CD14-positive monocyte (primary cell): ENCODE measurements at regions not wholly inside any gene's neighbourhood (a gene's known extent, or its start where the extent isn't known, plus 50 kb on each side); places are given as distances from the start of the nearest gene placed in this dataset.

ENCODE experiments used
- DNase-seq, 3 donors: peaks; one replicate each; pipeline ENCODE4 v3.0.0-alpha.2; 2011 to 2022
- H2AFZ ChIP-seq: 2 replicates; pipeline ENCODE4 v1.6.0; 2012; ENCODE audit warnings: mild to moderate bottlenecking, low read depth, low read length, inconsistent platforms; ENCODE audit not compliant: insufficient read depth, poor library complexity, severe bottlenecking
- H3K27ac ChIP-seq, 2 donors: 1 replicate in 1 of 2; 2 replicates in 1 of 2; pipeline ENCODE4 v1.5.1; 2012 to 2013; ENCODE audit warnings: low read length in 2 of 2, control low read depth in 1 of 2, inconsistent platforms in 1 of 2, low read depth in 1 of 2, mild to moderate bottlenecking in 1 of 2
- H3K27me3 ChIP-seq, 2 donors: one replicate each; pipeline versions ENCODE4 v1.6.0 to v1.6.1; 2011 to 2013; ENCODE audit warnings: low read length in 2 of 2; ENCODE audit not compliant: control insufficient read depth in 2 of 2, insufficient read depth in 2 of 2
- H3K36me3 ChIP-seq, 2 donors: replicated peaks in 1 of 2; 1 replicate in 1 of 2; 2 replicates in 1 of 2; pipeline versions ENCODE4 v1.5.1 to v1.6.1; 2012 to 2013; ENCODE audit warnings: low read length in 2 of 2, control low read depth in 1 of 2, inconsistent platforms in 1 of 2, mild to moderate bottlenecking in 1 of 2; ENCODE audit not compliant: insufficient read depth in 2 of 2, control insufficient read depth in 1 of 2
- H3K4me1 ChIP-seq, 2 donors: 1 replicate in 1 of 2; 2 replicates in 1 of 2; pipeline versions ENCODE4 v1.5.1 to v1.6.1; 2012 to 2013; ENCODE audit warnings: low read length in 2 of 2, control low read depth in 1 of 2, inconsistent platforms in 1 of 2, mild to moderate bottlenecking in 1 of 2, moderate library complexity in 1 of 2; ENCODE audit not compliant: insufficient read depth in 2 of 2, control insufficient read depth in 1 of 2
- H3K4me2 ChIP-seq: replicated peaks from 2 replicates; pipeline ENCODE3; 2012; ENCODE audit warnings: low read length, moderate library complexity, mild to moderate bottlenecking; ENCODE audit not compliant: poor library complexity, severe bottlenecking; ENCODE audit errors: extremely low read depth
- H3K4me3 ChIP-seq, 3 experiments: fragments of 200-600 bp in 1 of 3; sonication (generic) in 1 of 3; replicated peaks in 1 of 3; 1 replicate in 2 of 3; 2 replicates in 1 of 3; pipeline ENCODE4 v1.5.1; 2011 to 2013; ENCODE audit warnings: low read length in 3 of 3, mild to moderate bottlenecking in 3 of 3, control low read depth in 2 of 3, low read depth in 2 of 3, inconsistent platforms in 1 of 3, moderate library complexity in 1 of 3
- H3K79me2 ChIP-seq: 2 replicates; pipeline ENCODE4 v1.6.0; 2012; ENCODE audit warnings: mild to moderate bottlenecking, control low read depth, inconsistent platforms, low read length, moderate library complexity; ENCODE audit not compliant: insufficient read depth
- H3K9ac ChIP-seq: 2 replicates; pipeline ENCODE4 v1.6.0; 2017; ENCODE audit warnings: low read length, mild to moderate bottlenecking; ENCODE audit not compliant: insufficient read depth, poor library complexity, severe bottlenecking
- H3K9me3 ChIP-seq, 2 donors: replicated peaks in 1 of 2; 1 replicate in 1 of 2; 2 replicates in 1 of 2; pipeline versions ENCODE4 v1.5.1 to v1.6.1; 2012 to 2013; ENCODE audit warnings: low read length in 2 of 2, control low read depth in 1 of 2; ENCODE audit not compliant: control insufficient read depth in 1 of 2, insufficient read depth in 1 of 2
- H4K20me1 ChIP-seq: 2 replicates; pipeline ENCODE4 v1.6.0; 2012; ENCODE audit warnings: mild to moderate bottlenecking, low read length, control low read depth, moderate library complexity; ENCODE audit not compliant: insufficient read depth
- H3K27ac Mint-ChIP-seq, 7 donors: one replicate each; pipeline ENCODE4 v1.8.0; 2020; ENCODE audit warnings: mild to moderate bottlenecking in 7 of 7, mixed read lengths in 7 of 7, moderate library complexity in 6 of 7, inconsistent platforms in 2 of 7
- H3K27me3 Mint-ChIP-seq, 3 donors: one replicate each; pipeline ENCODE4 v1.8.0; 2021 to 2022; ENCODE audit warnings: low read depth in 3 of 3, mild to moderate bottlenecking in 3 of 3, mixed read lengths in 3 of 3, moderate library complexity in 3 of 3, inconsistent platforms in 1 of 3
- H3K36me3 Mint-ChIP-seq, 2 donors: one replicate each; pipeline ENCODE4 v1.8.0; 2020; ENCODE audit warnings: mixed read lengths in 2 of 2, inconsistent platforms in 1 of 2, mild to moderate bottlenecking in 1 of 2
- H3K4me1 Mint-ChIP-seq: one replicate; pipeline ENCODE4 v1.8.0; 2020; ENCODE audit warnings: mild to moderate bottlenecking, mixed read lengths
- H3K4me3 Mint-ChIP-seq, 2 donors: one replicate each; pipeline ENCODE4 v1.8.0; 2020; ENCODE audit warnings: mild to moderate bottlenecking in 2 of 2, mixed read lengths in 2 of 2, moderate library complexity in 1 of 2
- H3K9me3 Mint-ChIP-seq, 7 donors: one replicate each; pipeline ENCODE4 v1.8.0; 2020 to 2022; ENCODE audit warnings: mixed read lengths in 7 of 7, mild to moderate bottlenecking in 6 of 7, moderate library complexity in 6 of 7, inconsistent platforms in 2 of 7
- CTCF ChIP-seq: fragments of 200-600 bp; IDR thresholded peaks from one replicate; pipeline ENCODE4 v1.8.0; 2022; ENCODE audit warnings: antibody characterized with exemption, mild to moderate bottlenecking
- WGBS: methylation state at CpG from one replicate; pipeline ENCODE4 v1.1.5; 2013; ENCODE audit warnings: missing lambda C conversion rate; ENCODE audit not compliant: insufficient coverage; 5-methylcytosine and 5-hydroxymethylcytosine counted together
- intact Hi-C, 2 donors: fragments of 100-400 bp; cut with micrococcal nuclease; formaldehyde crosslinking; loops; one replicate each; pipeline versions ENCODE4 v1.15.0 to v1.15.1; 2023

- Histone ChIP-seq H3K36me3 (no peaks in the 10 kb centered on the region), H3K9ac (peak overlapping the region; percentile 52), H3K4me1 (peaks cover 18 to 21% of the 10 kb centered on the region in 2 donors), H3K27me3 (peaks cover 0 to 15% of the 10 kb centered on the region in 2 donors), H3K4me2 (peak overlapping the region; percentile 98), H3K27ac (no peak overlapping the region), H4K20me1 (no peaks in the 10 kb centered on the region), H2AFZ (peak overlapping the region; percentile 95), H3K9me3 (peaks cover 0 to 4% of the 10 kb centered on the region in 2 donors), H3K79me2 (no peaks in the 10 kb centered on the region), H3K4me3 (peak overlapping the region; percentile 38 to 82 (median 54))
- intact Hi-C loops, result loop anchor here (2.0 to 10.0 kb wide), 2 partner anchors 165 to 183 kb away; no protein-coding TSS in a partner anchor
- Mint-ChIP-seq H3K36me3 (peaks cover 0 to 3% of the 10 kb centered on the region in 2 donors), H3K27me3 (peaks cover 17 to 28% (median 27%) of the 10 kb centered on the region in 3 donors), H3K9me3 (peaks cover 5 to 14% (median 9%) of the 10 kb centered on the region in 7 donors), H3K27ac (peak overlapping the region in 1 of 7 donors; percentile 71), H3K4me3 (peak overlapping the region; percentile 94 to 100), H3K4me1 (peaks cover 23% of the 10 kb centered on the region)
- 10% methylated on average over 2 of the region's 6 CpGs for WGBS
- no peak for TF ChIP-seq CTCF
- no peak for DNase-seq
Observed at GRCh38 chr5:154647761-154648145, 107.4 kb upstream of the LARP1 start.

GRCh38 chr5:154647114-154647760 lies 107.9 kb upstream of the LARP1 start:
- peak overlapping the region; percentile 52 for H3K9ac ChIP-seq
- H3K4me1 ChIP-seq, result peaks cover 18 to 21% of the 10 kb centered on the region in 2 donors
- H3K36me3 ChIP-seq, result no peaks in the 10 kb centered on the region
- peaks cover 0 to 4% of the 10 kb centered on the region in 2 donors for H3K9me3 ChIP-seq
- Mint-ChIP-seq H3K4me1 (peaks cover 23% of the 10 kb centered on the region), H3K9me3 (peaks cover 5 to 15% (median 9%) of the 10 kb centered on the region in 7 donors), H3K4me3 (peak overlapping the region; percentile 94 to 100), H3K27me3 (peaks cover 17 to 28% (median 28%) of the 10 kb centered on the region in 3 donors), H3K27ac (peak overlapping the region in 5 of 7 donors; percentile 5 to 91 (median 67)), H3K36me3 (peaks cover 0 to 3% of the 10 kb centered on the region in 2 donors)
- H3K27me3 ChIP-seq, result peaks cover 0 to 15% of the 10 kb centered on the region in 2 donors
- no peak overlapping the region for H3K27ac ChIP-seq
- peak overlapping the region; percentile 98 for H3K4me2 ChIP-seq
- intact Hi-C loops, result loop anchor here in 1 of 2 donors (10.0 kb wide), 1 partner anchor 182 kb away; no protein-coding TSS in a partner anchor
- peak overlapping the region; percentile 38 to 82 (median 54) for H3K4me3 ChIP-seq
- 0% methylated on average over 36 of the region's 36 CpGs for WGBS
- H2AFZ ChIP-seq, result peak overlapping the region; percentile 95
- TF ChIP-seq CTCF, result no peak
- H4K20me1 ChIP-seq, result no peaks in the 10 kb centered on the region
- H3K79me2 ChIP-seq, result no peaks in the 10 kb centered on the region
- DNase-seq, result no peak
